ENCODE measurements at regions not wholly inside any gene's neighbourhood (a gene's known extent, or its start where the extent isn't known, plus 50 kb on each side); places are given as distances from the start of the nearest gene placed in this dataset.

GRCh38 chr12:108017472-108018057 lies 111.5 kb upstream of the WSCD2 start:
- TF ChIP-seq, protein P1, sequence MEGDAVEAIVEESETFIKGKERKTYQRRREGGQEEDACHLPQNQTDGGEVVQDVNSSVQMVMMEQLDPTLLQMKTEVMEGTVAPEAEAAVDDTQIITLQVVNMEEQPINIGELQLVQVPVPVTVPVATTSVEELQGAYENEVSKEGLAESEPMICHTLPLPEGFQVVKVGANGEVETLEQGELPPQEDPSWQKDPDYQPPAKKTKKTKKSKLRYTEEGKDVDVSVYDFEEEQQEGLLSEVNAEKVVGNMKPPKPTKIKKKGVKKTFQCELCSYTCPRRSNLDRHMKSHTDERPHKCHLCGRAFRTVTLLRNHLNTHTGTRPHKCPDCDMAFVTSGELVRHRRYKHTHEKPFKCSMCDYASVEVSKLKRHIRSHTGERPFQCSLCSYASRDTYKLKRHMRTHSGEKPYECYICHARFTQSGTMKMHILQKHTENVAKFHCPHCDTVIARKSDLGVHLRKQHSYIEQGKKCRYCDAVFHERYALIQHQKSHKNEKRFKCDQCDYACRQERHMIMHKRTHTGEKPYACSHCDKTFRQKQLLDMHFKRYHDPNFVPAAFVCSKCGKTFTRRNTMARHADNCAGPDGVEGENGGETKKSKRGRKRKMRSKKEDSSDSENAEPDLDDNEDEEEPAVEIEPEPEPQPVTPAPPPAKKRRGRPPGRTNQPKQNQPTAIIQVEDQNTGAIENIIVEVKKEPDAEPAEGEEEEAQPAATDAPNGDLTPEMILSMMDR (IDR thresholded peaks at IDR 0.05), result no peak
- no peak for TF ChIP-seq EZH2 (IDR thresholded peaks at IDR 0.05; ENCODE audit: borderline replicate concordance, insufficient read depth, low read depth, low read length, poor library complexity, severe bottlenecking)
